Esophagus squamous epithelium (tissue), 4 donors: ENCODE measurements at regions not wholly inside any gene's neighbourhood (a gene's known extent, or its start where the extent isn't known, plus 50 kb on each side); places are given as distances from the start of the nearest gene placed in this dataset.

ENCODE experiments used
- POLR2A ChIP-seq, 4 donors: fragments of 450-650 bp; IDR thresholded peaks; one replicate each; pipeline ENCODE4 v1.6.1; 2017; ENCODE audit warnings: antibody characterized with exemption in 4 of 4, mild to moderate bottlenecking in 4 of 4, moderate library complexity in 3 of 4
- TF ChIP-seq, protein P1 (sequence below), 6 experiments: fragments of 450-650 bp in 4 of 6; fragments of 200-600 bp in 2 of 6; sonication (generic) in 2 of 6; IDR thresholded peaks; one replicate each; pipeline ENCODE4 v1.5.1; 2016 to 2019; ENCODE audit warnings: antibody characterized with exemption in 6 of 6, mild to moderate bottlenecking in 4 of 6, moderate library complexity in 4 of 6

DNA sequence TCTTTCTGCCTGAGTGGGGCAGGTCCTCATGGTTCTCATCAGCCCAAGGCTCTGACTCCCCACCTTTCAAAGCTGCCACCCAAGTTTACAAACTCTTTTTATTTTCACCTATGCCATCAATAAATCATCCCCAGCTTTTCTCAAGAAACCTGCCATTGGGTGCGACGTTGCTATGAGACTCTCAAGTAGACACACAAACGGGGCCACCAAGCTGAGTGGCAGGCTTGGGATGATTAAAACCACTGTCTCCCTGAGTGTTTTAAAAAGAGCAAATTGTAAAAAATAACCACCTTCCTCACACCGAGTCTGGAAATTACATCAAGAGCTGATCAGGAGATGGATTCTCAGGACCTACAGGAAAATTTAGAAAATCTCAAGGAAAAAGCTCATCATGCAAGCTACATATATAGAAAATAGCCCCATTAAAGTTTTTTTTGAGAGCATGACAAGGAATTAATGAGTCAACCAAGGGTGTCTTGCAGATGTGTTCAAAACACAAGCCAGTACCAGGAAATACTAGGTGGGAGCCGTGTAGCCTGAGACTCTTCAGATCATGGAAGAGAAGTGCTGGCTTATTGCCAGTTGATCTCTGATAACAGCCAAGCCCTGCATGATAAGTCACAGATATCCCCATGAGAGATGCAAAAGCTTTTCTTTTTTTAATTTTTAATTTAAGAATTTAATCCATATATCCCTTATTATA, 158.4 kb upstream of the BACE2 start:
- TF ChIP-seq, protein P1, sequence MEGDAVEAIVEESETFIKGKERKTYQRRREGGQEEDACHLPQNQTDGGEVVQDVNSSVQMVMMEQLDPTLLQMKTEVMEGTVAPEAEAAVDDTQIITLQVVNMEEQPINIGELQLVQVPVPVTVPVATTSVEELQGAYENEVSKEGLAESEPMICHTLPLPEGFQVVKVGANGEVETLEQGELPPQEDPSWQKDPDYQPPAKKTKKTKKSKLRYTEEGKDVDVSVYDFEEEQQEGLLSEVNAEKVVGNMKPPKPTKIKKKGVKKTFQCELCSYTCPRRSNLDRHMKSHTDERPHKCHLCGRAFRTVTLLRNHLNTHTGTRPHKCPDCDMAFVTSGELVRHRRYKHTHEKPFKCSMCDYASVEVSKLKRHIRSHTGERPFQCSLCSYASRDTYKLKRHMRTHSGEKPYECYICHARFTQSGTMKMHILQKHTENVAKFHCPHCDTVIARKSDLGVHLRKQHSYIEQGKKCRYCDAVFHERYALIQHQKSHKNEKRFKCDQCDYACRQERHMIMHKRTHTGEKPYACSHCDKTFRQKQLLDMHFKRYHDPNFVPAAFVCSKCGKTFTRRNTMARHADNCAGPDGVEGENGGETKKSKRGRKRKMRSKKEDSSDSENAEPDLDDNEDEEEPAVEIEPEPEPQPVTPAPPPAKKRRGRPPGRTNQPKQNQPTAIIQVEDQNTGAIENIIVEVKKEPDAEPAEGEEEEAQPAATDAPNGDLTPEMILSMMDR (IDR thresholded peaks at IDR 0.05), result no peak
- TF ChIP-seq POLR2A (IDR thresholded peaks at IDR 0.05), result no peak
